SK-N-MC (cell line): ENCODE measurements at regions not wholly inside any gene's neighbourhood (a gene's known extent, or its start where the extent isn't known, plus 50 kb on each side); places are given as distances from the start of the nearest gene placed in this dataset.
"Not testable (repeated sequence)": the region's sequence is repeated elsewhere in the genome, so short reads cannot be mapped to it uniquely, and the experiment has no call there.

Source experiments
- EZH2 ChIP-seq: fragments of 200-600 bp; sonication (generic); IDR thresholded peaks from one replicate; pipeline ENCODE4 v1.6.1; 2017; ENCODE audit warnings: antibody characterized with exemption
- POLR2AphosphoS5 ChIP-seq: IDR thresholded peaks from 2 replicates; pipeline ENCODE4 v1.6.1; 2012; ENCODE audit warnings: mild to moderate bottlenecking, low read depth, low read length, borderline replicate concordance

DNA sequence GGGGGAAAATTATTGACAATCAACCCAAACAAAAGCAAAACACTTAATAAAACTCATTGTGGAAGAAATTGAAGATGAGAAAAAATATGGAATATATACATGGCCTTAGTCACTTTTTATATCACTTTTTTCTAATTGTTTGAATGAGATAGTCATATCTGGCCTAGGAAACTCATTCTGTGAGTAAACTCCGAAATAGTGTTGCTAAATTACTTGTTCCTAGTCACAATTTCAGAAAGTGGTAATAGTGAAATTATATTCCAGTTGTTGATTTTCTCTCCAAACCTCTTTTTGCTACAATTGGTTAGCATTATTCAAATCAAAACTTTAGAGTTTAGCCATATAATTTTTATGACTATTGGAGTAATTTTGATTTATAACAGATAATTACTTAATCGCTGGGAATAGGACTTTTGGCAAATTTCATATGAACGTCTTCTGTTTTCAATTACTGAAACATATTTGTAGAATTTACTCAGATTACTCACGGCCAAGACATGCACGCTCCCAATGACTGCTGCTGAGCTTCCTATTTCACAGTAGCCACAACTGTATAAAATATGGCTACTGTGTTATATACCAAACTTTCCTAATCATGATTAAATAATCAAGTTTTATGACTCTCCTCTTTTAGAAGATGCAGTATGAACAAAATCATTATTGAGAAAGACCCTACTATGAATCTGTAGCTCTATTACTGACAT lies 199.7 kb upstream of the ZNF322 start:
- not testable (repeated sequence) for TF ChIP-seq EZH2, POLR2AphosphoS5
